ENCODE measurements at regions not wholly inside any gene's neighbourhood (a gene's known extent, or its start where the extent isn't known, plus 50 kb on each side); places are given as distances from the start of the nearest gene placed in this dataset.

GRCh38 chr2:198387677-198388076 lies 583.3 kb downstream of the PLCL1 start:
- Histone ChIP-seq H3K36me3 (ENCODE audit: control insufficient read depth in 1 of 2, insufficient read depth in 2 of 2, low read depth in 1 of 2, low read length in 2 of 2) (no peaks in the 10 kb centered on the region), H2BK120ac (ENCODE audit: low read depth, low read length) (no peak overlapping the region), H3K4me1 (ENCODE audit: control insufficient read depth, insufficient read depth, low read depth, low read length) (no peaks in the 10 kb centered on the region), H4K91ac (ENCODE audit: low read length) (no peak overlapping the region), H2BK15ac (ENCODE audit: low read depth, poor library complexity, severe bottlenecking) (no peak overlapping the region), H3K9me3 (ENCODE audit: control insufficient read depth, low read length) (no peaks in the 10 kb centered on the region), H3K9ac (ENCODE audit: low read length) (no peak overlapping the region), H2BK5ac (ENCODE audit: low read depth, low read length, poor library complexity, severe bottlenecking) (no peak overlapping the region), H3K14ac (ENCODE audit: low read length in 2 of 2) (no peak overlapping the region), H3K4me2 (ENCODE audit: low read length, poor library complexity, severe bottlenecking) (no peak overlapping the region), H2AFZ (ENCODE audit: low read depth, low read length) (no peak overlapping the region), H3K18ac (ENCODE audit: low read depth in 1 of 2, low read length in 2 of 2) (no peak overlapping the region), H3K4me3 (ENCODE audit: insufficient read depth in 1 of 2, low read depth in 1 of 2, low read length in 2 of 2) (no peak overlapping the region), H3K79me1 (replicated peaks; ENCODE audit: low read length, poor library complexity, severe bottlenecking) (no peaks in the 10 kb centered on the region), H3K23ac (ENCODE audit: low read length in 2 of 2) (no peak overlapping the region), H3K4ac (ENCODE audit: low read depth in 1 of 2, low read length in 2 of 2) (no peak overlapping the region), H4K8ac (ENCODE audit: low read length) (no peak overlapping the region), H3K27ac (ENCODE audit: low read length, poor library complexity, severe bottlenecking) (no peak overlapping the region), H2AK5ac (ENCODE audit: low read length, severe bottlenecking) (no peak overlapping the region), H2BK12ac (ENCODE audit: low read length in 2 of 2) (no peak overlapping the region), H3K27me3 (ENCODE audit: control insufficient read depth in 1 of 2, insufficient read depth in 1 of 2, low read length in 2 of 2) (no peaks in the 10 kb centered on the region)
- no peak for DNase-seq
- 0% methylated on average over 1 of the region's 1 CpG for WGBS

- Histone ChIP-seq H3K4me1 (ENCODE audit: control insufficient read depth, insufficient read depth, low read depth, low read length) (no peaks in the 10 kb centered on the region), H3K14ac (ENCODE audit: low read length in 2 of 2) (no peak overlapping the region), H4K8ac (ENCODE audit: low read length) (no peak overlapping the region), H3K9ac (ENCODE audit: low read length) (no peak overlapping the region), H4K91ac (ENCODE audit: low read length) (no peak overlapping the region), H3K79me1 (replicated peaks; ENCODE audit: low read length, poor library complexity, severe bottlenecking) (no peaks in the 10 kb centered on the region), H2BK5ac (ENCODE audit: low read depth, low read length, poor library complexity, severe bottlenecking) (no peak overlapping the region), H2AFZ (ENCODE audit: low read depth, low read length) (no peak overlapping the region), H3K18ac (ENCODE audit: low read depth in 1 of 2, low read length in 2 of 2) (no peak overlapping the region), H2BK120ac (ENCODE audit: low read depth, low read length) (no peak overlapping the region), H3K4ac (ENCODE audit: low read depth in 1 of 2, low read length in 2 of 2) (no peak overlapping the region), H3K36me3 (ENCODE audit: control insufficient read depth in 1 of 2, insufficient read depth in 2 of 2, low read depth in 1 of 2, low read length in 2 of 2) (no peaks in the 10 kb centered on the region), H3K23ac (ENCODE audit: low read length in 2 of 2) (no peak overlapping the region), H2BK12ac (ENCODE audit: low read length in 2 of 2) (no peak overlapping the region), H3K9me3 (ENCODE audit: control insufficient read depth, low read length) (no peaks in the 10 kb centered on the region), H3K4me3 (ENCODE audit: insufficient read depth in 1 of 2, low read depth in 1 of 2, low read length in 2 of 2) (no peak overlapping the region), H3K4me2 (ENCODE audit: low read length, poor library complexity, severe bottlenecking) (no peak overlapping the region), H3K27ac (ENCODE audit: low read length, poor library complexity, severe bottlenecking) (no peak overlapping the region), H2AK5ac (ENCODE audit: low read length, severe bottlenecking) (no peak overlapping the region), H2BK15ac (ENCODE audit: low read depth, poor library complexity, severe bottlenecking) (no peak overlapping the region), H3K27me3 (ENCODE audit: control insufficient read depth in 1 of 2, insufficient read depth in 1 of 2, low read length in 2 of 2) (no peaks in the 10 kb centered on the region)
- peak; percentile 6 for DNase-seq
- 100% methylated on average over 1 of the region's 1 CpG for WGBS
These were observed 581.5 kb downstream of the PLCL1 start for GRCh38 chr2:198385856-198386255.

GRCh38 chr2:198385326-198385725 lies 580.9 kb downstream of the PLCL1 start:
- Histone ChIP-seq H4K91ac (ENCODE audit: low read length) (no peak overlapping the region), H3K14ac (ENCODE audit: low read length in 2 of 2) (no peak overlapping the region), H3K27me3 (ENCODE audit: control insufficient read depth in 1 of 2, insufficient read depth in 1 of 2, low read length in 2 of 2) (no peaks in the 10 kb centered on the region), H3K9me3 (ENCODE audit: control insufficient read depth, low read length) (no peaks in the 10 kb centered on the region), H2AFZ (ENCODE audit: low read depth, low read length) (no peak overlapping the region), H3K4ac (ENCODE audit: low read depth in 1 of 2, low read length in 2 of 2) (no peak overlapping the region), H3K4me1 (ENCODE audit: control insufficient read depth, insufficient read depth, low read depth, low read length) (no peaks in the 10 kb centered on the region), H3K18ac (ENCODE audit: low read depth in 1 of 2, low read length in 2 of 2) (no peak overlapping the region), H3K23ac (ENCODE audit: low read length in 2 of 2) (no peak overlapping the region), H3K79me1 (replicated peaks; ENCODE audit: low read length, poor library complexity, severe bottlenecking) (no peaks in the 10 kb centered on the region), H2BK12ac (ENCODE audit: low read length in 2 of 2) (no peak overlapping the region), H3K9ac (ENCODE audit: low read length) (no peak overlapping the region), H2BK120ac (ENCODE audit: low read depth, low read length) (no peak overlapping the region), H4K8ac (ENCODE audit: low read length) (no peak overlapping the region), H3K27ac (ENCODE audit: low read length, poor library complexity, severe bottlenecking) (no peak overlapping the region), H2BK15ac (ENCODE audit: low read depth, poor library complexity, severe bottlenecking) (no peak overlapping the region), H3K4me3 (ENCODE audit: insufficient read depth in 1 of 2, low read depth in 1 of 2, low read length in 2 of 2) (no peak overlapping the region), H3K4me2 (ENCODE audit: low read length, poor library complexity, severe bottlenecking) (no peak overlapping the region), H2AK5ac (ENCODE audit: low read length, severe bottlenecking) (no peak overlapping the region), H3K36me3 (ENCODE audit: control insufficient read depth in 1 of 2, insufficient read depth in 2 of 2, low read depth in 1 of 2, low read length in 2 of 2) (no peaks in the 10 kb centered on the region), H2BK5ac (ENCODE audit: low read depth, low read length, poor library complexity, severe bottlenecking) (no peak overlapping the region)
- no peak for DNase-seq
- WGBS = 72% methylated on average over 3 of the region's 4 CpGs

GRCh38 chr2:198383392-198383791 lies 579.0 kb downstream of the PLCL1 start:
- no peak for DNase-seq
- no peak overlapping the region for H4K8ac ChIP-seq (ENCODE audit: low read length)
- no peak overlapping the region for H4K91ac ChIP-seq (ENCODE audit: low read length)
- no peak overlapping the region for H3K4ac ChIP-seq (ENCODE audit: low read depth in 1 of 2, low read length in 2 of 2)
- H2AK5ac ChIP-seq (ENCODE audit: low read length, severe bottlenecking) = no peak overlapping the region
- H2BK12ac ChIP-seq (ENCODE audit: low read length in 2 of 2) = no peak overlapping the region
- no peak overlapping the region for H2BK5ac ChIP-seq (ENCODE audit: low read depth, low read length, poor library complexity, severe bottlenecking)
- H3K23ac ChIP-seq (ENCODE audit: low read length in 2 of 2) = no peak overlapping the region
- H3K14ac ChIP-seq (ENCODE audit: low read length in 2 of 2) = no peak overlapping the region
- peak overlapping the region in 1 of 2 experiments; percentile 16 for H3K4me3 ChIP-seq (ENCODE audit: insufficient read depth in 1 of 2, low read depth in 1 of 2, low read length in 2 of 2)
- no peak overlapping the region for H3K18ac ChIP-seq (ENCODE audit: low read depth in 1 of 2, low read length in 2 of 2)
- H3K4me1 ChIP-seq (ENCODE audit: control insufficient read depth, insufficient read depth, low read depth, low read length) = no peaks in the 10 kb centered on the region
- no peaks in the 10 kb centered on the region for H3K79me1 ChIP-seq (replicated peaks; ENCODE audit: low read length, poor library complexity, severe bottlenecking)
- H3K27ac ChIP-seq (ENCODE audit: low read length, poor library complexity, severe bottlenecking) = no peak overlapping the region
- no peak overlapping the region for H3K9ac ChIP-seq (ENCODE audit: low read length)
- no peak overlapping the region for H2BK15ac ChIP-seq (ENCODE audit: low read depth, poor library complexity, severe bottlenecking)
- no peak overlapping the region for H2BK120ac ChIP-seq (ENCODE audit: low read depth, low read length)
- H3K27me3 ChIP-seq (ENCODE audit: control insufficient read depth in 1 of 2, insufficient read depth in 1 of 2, low read length in 2 of 2) = no peaks in the 10 kb centered on the region
- no peaks in the 10 kb centered on the region for H3K36me3 ChIP-seq (ENCODE audit: control insufficient read depth in 1 of 2, insufficient read depth in 2 of 2, low read depth in 1 of 2, low read length in 2 of 2)
- no peaks in the 10 kb centered on the region for H3K9me3 ChIP-seq (ENCODE audit: control insufficient read depth, low read length)
- H2AFZ ChIP-seq (ENCODE audit: low read depth, low read length) = no peak overlapping the region
- no peak overlapping the region for H3K4me2 ChIP-seq (ENCODE audit: low read length, poor library complexity, severe bottlenecking)
